Fibroblast of skin of back (primary cell): ENCODE measurements at regions not wholly inside any gene's neighbourhood (a gene's known extent, or its start where the extent isn't known, plus 50 kb on each side); places are given as distances from the start of the nearest gene placed in this dataset.
A peak's percentile ranks its signal among the peaks of the same experiment; 100 is the strongest.

Experiments
- DNase-seq: peaks from one replicate; pipeline ENCODE4 v3.0.0-alpha.2; 2013

GRCh38 chr2:144280009-144280408 is 239.9 kb downstream of the ZEB2 start:
- no peak for DNase-seq

GRCh38 chr2:144279165-144279564 is 240.8 kb downstream of the ZEB2 start:
- no peak for DNase-seq

- DNase-seq = no peak
These were observed 242.1 kb downstream of the ZEB2 start for GRCh38 chr2:144277622-144278354.

GRCh38 chr2:144275340-144275739 is 244.6 kb downstream of the ZEB2 start:
- no peak for DNase-seq

- DNase-seq = peak; percentile 6
These were observed 245.8 kb downstream of the ZEB2 start for GRCh38 chr2:144274131-144274530.

- DNase-seq = no peak
These were observed 249.0 kb downstream of the ZEB2 start for GRCh38 chr2:144270951-144271350.

- DNase-seq = no peak
These were observed 251.8 kb downstream of the ZEB2 start for GRCh38 chr2:144268036-144268678.

- DNase-seq = no peak
These were observed 252.7 kb downstream of the ZEB2 start for GRCh38 chr2:144267239-144267638.

GRCh38 chr2:144265654-144266053 is 254.3 kb downstream of the ZEB2 start:
- no peak for DNase-seq

GRCh38 chr2:144261966-144262365 is 258.0 kb downstream of the ZEB2 start:
- DNase-seq = no peak

GRCh38 chr2:144261336-144261735 is 258.6 kb downstream of the ZEB2 start:
- no peak for DNase-seq

- DNase-seq = no peak
These were observed 260.6 kb downstream of the ZEB2 start for GRCh38 chr2:144259332-144259731.

- no peak for DNase-seq
These were observed 261.8 kb downstream of the ZEB2 start for GRCh38 chr2:144258154-144258553.

- peak; percentile 15 for DNase-seq
These were observed 262.8 kb downstream of the ZEB2 start for GRCh38 chr2:144256996-144257707.

GRCh38 chr2:144254342-144255235 is 265.3 kb downstream of the ZEB2 start:
- no peak for DNase-seq

GRCh38 chr2:144253743-144254142 is 266.2 kb downstream of the ZEB2 start:
- no peak for DNase-seq

GRCh38 chr2:144252694-144253093 is 267.2 kb downstream of the ZEB2 start:
- DNase-seq = no peak

- no peak for DNase-seq
These were observed 270.8 kb downstream of the ZEB2 start for GRCh38 chr2:144249035-144249637.

- DNase-seq = no peak
These were observed 271.4 kb downstream of the ZEB2 start for GRCh38 chr2:144248350-144249034.

- DNase-seq = no peak
These were observed 275.0 kb downstream of the ZEB2 start for GRCh38 chr2:144244938-144245337.

GRCh38 chr2:144242311-144242710 is 277.6 kb downstream of the ZEB2 start:
- DNase-seq = no peak

- no peak for DNase-seq
These were observed 278.1 kb downstream of the ZEB2 start for GRCh38 chr2:144241801-144242200.
